GM18505 (cell line): ENCODE measurements at regions not wholly inside any gene's neighbourhood (a gene's known extent, or its start where the extent isn't known, plus 50 kb on each side); places are given as distances from the start of the nearest gene placed in this dataset.
"Not testable (repeated sequence)": the region's sequence is repeated elsewhere in the genome, so short reads cannot be mapped to it uniquely, and the experiment has no call there.

ENCODE experiments used
- ATAC-seq: cut with Tn5 transposase; IDR thresholded peaks from one replicate; pipeline ENCODE4 v1.9.1; 2021; ENCODE audit not compliant: unreplicated experiment
- POLR2A ChIP-seq: IDR thresholded peaks from 4 replicates; pipeline ENCODE4 v1.6.1; 2011; ENCODE audit warnings: borderline replicate concordance; ENCODE audit not compliant: insufficient read depth, insufficient read length; ENCODE audit errors: extremely low read depth

DNA sequence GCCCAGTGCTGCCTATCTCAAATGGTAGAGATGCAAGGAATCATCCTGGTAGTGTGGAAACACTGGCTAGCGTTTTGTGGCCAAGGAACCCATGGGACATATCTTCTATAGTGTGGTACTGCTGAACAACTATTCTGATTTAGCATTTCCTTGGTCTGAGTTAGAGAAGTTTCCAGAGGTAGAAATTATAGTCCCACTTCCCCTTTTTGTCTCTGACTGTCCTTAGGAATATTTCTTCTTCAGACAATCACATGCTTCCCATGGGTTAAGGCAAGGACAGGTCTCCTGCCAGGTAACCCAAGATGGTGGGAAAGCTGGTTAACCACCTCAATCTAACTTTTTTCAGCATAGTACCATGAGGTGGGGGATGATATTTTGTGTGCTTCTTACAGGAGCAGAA, 729.5 kb upstream of the LRRTM4 start:
- TF ChIP-seq POLR2A: no peak
- ATAC-seq: no peak

DNA sequence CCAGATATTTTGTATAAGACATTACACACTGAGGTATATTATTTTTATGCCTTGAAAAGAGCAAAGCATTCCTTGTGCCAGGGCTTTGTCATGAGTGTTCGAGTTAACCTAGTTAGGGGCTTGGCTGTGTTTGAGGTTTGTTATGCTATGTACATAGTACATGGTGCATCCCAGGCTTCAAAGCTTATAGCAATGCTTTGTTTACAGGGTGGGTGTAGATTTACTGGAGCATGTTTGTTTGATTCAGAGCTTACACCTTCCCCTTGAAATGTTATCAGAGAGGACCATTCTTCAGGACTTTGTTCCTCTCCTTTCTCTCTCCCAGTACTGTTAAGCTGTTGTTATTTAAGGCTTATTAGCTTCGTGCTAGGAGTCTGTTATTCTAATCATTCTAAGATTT, 738.7 kb upstream of the LRRTM4 start:
- ATAC-seq: no peak
- TF ChIP-seq POLR2A: no peak

DNA sequence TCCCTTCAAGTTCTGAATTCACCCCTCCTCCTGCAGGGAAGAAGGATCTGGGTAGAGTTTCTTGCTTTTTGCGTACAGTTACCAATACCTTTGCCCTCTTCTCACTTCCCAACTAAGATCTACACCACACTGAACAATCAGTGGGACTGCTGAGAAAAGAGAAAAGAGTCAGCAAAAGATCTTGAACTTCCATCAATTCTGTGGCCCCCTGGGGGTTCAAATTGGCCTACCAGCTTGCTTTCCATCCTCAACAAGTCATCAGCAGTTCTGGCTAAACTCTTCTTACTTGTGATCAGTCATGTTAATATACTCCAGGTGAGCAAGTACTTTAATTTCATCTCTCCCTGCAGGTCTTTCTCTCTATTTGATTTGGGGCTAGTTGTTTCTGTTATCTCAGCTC, 739.3 kb upstream of the LRRTM4 start:
- no peak for ATAC-seq
- no peak for TF ChIP-seq POLR2A

- not testable (repeated sequence) for ATAC-seq
Observed at GRCh38 chr2:78262089-78262488, 739.9 kb upstream of the LRRTM4 start.

- no peak for ATAC-seq
- no peak for TF ChIP-seq POLR2A
Observed at GRCh38 chr2:78262713-78263375, 740.7 kb upstream of the LRRTM4 start.

- ATAC-seq: no peak
- TF ChIP-seq POLR2A: no peak
Observed at GRCh38 chr2:78263571-78263970, 741.4 kb upstream of the LRRTM4 start.

DNA sequence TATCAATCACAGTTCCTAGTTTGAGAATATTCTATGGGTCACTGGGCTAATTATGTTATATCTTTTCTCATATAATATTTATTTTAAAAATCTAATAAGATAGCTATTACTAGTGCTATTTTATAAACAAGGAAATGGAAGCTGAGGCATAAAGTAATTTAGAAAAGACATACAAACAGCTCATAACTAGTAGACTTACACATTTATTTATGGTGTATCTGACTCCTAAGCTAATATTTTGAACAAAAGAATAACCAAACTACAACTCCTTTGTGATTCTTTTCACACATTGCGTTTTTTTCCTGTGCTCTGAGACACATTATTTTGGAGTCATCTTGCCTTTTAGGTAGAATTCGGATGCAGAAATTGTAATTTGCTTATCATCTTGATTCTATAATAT, 742.0 kb upstream of the LRRTM4 start:
- no peak for ATAC-seq
- TF ChIP-seq POLR2A: no peak

DNA sequence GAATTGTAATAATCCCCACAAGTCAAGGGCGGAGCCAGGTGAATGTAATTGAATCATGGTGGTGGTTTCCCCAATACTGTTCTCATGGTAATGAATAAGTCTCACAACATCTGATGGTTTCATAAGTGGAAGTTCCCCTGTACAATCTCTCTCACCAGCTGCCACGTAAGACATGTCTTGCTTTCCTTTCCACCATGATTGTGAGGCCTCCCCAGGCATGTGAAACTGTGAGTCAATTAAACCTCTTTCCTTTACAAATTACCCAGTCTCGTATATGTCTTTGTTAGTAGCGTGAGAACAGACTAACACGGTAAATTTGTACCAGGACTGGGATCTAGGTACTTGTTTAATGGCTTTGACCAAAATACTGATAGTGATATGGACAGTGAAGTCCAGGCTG, 744.3 kb upstream of the REG3G start:
- TF ChIP-seq POLR2A: no peak
- peak; percentile 55 for ATAC-seq

DNA sequence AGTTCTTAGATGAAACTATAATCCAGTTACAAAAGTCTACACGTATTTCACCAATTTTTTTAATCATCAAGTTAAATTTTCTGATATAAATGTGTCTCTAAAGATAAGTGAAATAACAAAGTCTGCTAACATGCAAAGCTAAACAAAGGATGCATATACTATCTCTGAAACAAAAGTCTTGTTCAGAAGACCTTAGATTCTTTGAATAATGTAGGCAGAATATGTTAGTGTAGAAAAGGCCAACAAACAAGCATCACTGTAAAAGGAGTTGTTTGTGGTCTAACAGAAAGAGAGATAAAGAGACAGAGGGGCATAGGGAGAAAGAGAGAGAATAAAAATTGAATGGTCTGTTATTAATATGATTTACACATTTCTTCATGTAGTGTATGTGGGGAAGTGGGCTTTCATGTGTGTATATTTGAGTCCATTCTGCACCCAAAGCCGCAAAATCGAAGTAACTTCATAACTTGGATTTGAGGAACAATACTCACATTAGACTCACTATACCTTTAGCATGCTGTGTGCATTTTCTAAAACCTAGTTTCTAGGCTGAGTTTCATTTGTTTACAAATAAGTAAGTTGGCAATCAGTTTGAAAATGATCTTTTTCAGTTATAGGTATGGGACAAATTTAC, 734.8 kb upstream of the REG3G start:
- no peak for TF ChIP-seq POLR2A
- no peak for ATAC-seq

- no peak for ATAC-seq
- TF ChIP-seq POLR2A: no peak
Observed at GRCh38 chr2:78293768-78294167, 731.7 kb upstream of the REG3G start.

GRCh38 chr2:78301166-78301789, 724.2 kb upstream of the REG3G start:
- no peak for TF ChIP-seq POLR2A
- ATAC-seq: no peak

DNA sequence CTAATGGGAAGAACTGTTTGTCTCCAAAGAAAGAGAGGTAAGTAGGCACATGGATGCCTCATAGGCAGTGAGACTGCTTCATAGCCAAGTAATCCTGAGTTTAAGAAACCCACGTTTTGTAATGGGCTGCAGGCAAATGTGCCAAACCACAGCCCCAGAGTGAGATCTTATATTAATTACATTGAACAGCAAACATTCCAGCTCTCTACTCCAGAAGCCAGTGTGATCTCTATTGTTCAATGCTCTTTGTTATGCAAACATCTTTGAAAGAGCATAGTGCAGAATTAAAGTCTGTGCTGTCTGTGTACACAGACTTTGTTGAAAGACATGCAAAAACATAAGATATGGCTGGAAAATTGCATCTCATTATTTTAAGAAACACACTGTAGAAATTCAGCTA, 720.8 kb upstream of the REG3G start:
- ATAC-seq: no peak
- no peak for TF ChIP-seq POLR2A

GRCh38 chr2:78309460-78309859, 716.0 kb upstream of the REG3G start:
- no peak for TF ChIP-seq POLR2A
- ATAC-seq: no peak

DNA sequence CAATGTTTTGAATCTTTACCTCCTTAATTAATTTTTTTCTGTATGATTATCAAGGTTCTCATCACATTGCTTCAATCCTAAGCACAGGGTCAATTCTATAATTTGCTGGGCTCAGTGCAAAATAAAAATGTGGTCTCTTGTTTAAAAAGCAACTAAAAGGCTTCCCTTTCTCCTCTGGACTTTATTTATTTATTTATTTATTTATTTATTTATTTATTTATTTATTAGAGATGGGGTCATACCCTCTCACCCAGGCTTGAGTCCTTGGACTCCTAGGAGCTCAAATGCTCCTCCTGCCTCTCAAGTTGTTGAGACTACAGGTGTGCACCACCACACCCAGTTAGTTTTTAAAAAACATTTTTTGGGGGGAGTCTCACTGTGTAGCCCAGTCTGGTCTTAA, 710.1 kb upstream of the REG3G start:
- no peak for TF ChIP-seq POLR2A
- no peak for ATAC-seq

DNA sequence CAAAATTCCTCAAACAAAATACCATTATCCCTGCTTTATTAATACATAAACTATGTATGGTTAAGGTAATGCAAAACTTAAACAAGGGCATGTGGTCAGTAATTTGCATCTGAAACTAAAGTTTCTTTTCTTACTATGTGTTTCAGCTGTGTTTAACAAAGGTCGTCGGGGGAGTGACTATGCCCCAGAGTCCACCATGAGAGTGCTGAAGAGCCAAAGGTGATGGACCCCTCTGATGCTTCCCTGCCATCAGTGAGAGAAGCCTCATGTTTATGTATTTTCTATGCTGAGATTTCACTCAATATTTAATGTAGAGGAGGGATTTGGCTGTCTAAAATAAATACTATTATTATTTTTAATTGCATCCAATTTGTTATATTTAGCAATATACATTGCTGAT, 707.2 kb upstream of the REG3G start:
- TF ChIP-seq POLR2A: no peak
- no peak for ATAC-seq

- no peak for TF ChIP-seq POLR2A
- ATAC-seq: no peak
Observed at GRCh38 chr2:78330193-78330592, 695.3 kb upstream of the REG3G start.
